ENCODE measurements at regions not wholly inside any gene's neighbourhood (a gene's known extent, or its start where the extent isn't known, plus 50 kb on each side); places are given as distances from the start of the nearest gene placed in this dataset.

- intact Hi-C loops (cut with DNase I), result no loop called here
- H3K27ac ChIP-seq, result no peak overlapping the region
- no peaks in the 10 kb centered on the region for H3K36me3 ChIP-seq
- TF ChIP-seq CTCF (IDR thresholded peaks at IDR 0.05) (no peak), POLR2AphosphoS5 (IDR thresholded peaks at IDR 0.05) (no peak), POLR2A (IDR thresholded peaks at IDR 0.05) (no peak)
- H3K27me3 ChIP-seq (replicated peaks; ENCODE audit: insufficient read depth), result no peaks in the 10 kb centered on the region
- WGBS, result 91% methylated on average over 5 of the region's 5 CpGs
- no peaks in the 10 kb centered on the region for H3K4me1 ChIP-seq (replicated peaks)
- no peaks in the 10 kb centered on the region for H3K9me3 ChIP-seq
- H3K4me3 ChIP-seq, result no peak overlapping the region
- no peak for DNase-seq (ENCODE audit: low spot score)
These were observed 125.0 kb upstream of the THSD7A start for GRCh38 chr7:11956991-11957390.

- Histone ChIP-seq H3K4me1 (replicated peaks) (no peaks in the 10 kb centered on the region), H3K27me3 (replicated peaks; ENCODE audit: insufficient read depth) (no peaks in the 10 kb centered on the region), H3K27ac (no peak overlapping the region), H3K36me3 (no peaks in the 10 kb centered on the region), H3K9me3 (no peaks in the 10 kb centered on the region), H3K4me3 (no peak overlapping the region)
- intact Hi-C loops (cut with DNase I), result no loop called here
- DNase-seq (ENCODE audit: low spot score), result no peak
- no peak for TF ChIP-seq CTCF (IDR thresholded peaks at IDR 0.05)
- no peak for TF ChIP-seq POLR2AphosphoS5 (IDR thresholded peaks at IDR 0.05)
- no peak for TF ChIP-seq POLR2A (IDR thresholded peaks at IDR 0.05)
- WGBS, result 42% methylated on average over 1 of the region's 1 CpG
These were observed 126.0 kb upstream of the THSD7A start for GRCh38 chr7:11957956-11958355.

GRCh38 chr7:11959121-11959520 lies 127.1 kb upstream of the THSD7A start:
- Histone ChIP-seq H3K27ac (no peak overlapping the region), H3K4me3 (no peak overlapping the region), H3K36me3 (no peaks in the 10 kb centered on the region), H3K4me1 (replicated peaks) (no peaks in the 10 kb centered on the region), H3K27me3 (replicated peaks; ENCODE audit: insufficient read depth) (no peaks in the 10 kb centered on the region), H3K9me3 (no peaks in the 10 kb centered on the region)
- intact Hi-C loops (cut with DNase I), result no loop called here
- no peak for DNase-seq (ENCODE audit: low spot score)
- TF ChIP-seq CTCF (IDR thresholded peaks at IDR 0.05) (no peak), POLR2A (IDR thresholded peaks at IDR 0.05) (no peak), POLR2AphosphoS5 (IDR thresholded peaks at IDR 0.05) (no peak)
- WGBS, result 89% methylated on average over 2 of the region's 2 CpGs

GRCh38 chr7:11960621-11961020 lies 128.6 kb upstream of the THSD7A start:
- Histone ChIP-seq H3K4me3 (no peak overlapping the region), H3K27ac (no peak overlapping the region), H3K9me3 (no peaks in the 10 kb centered on the region), H3K36me3 (no peaks in the 10 kb centered on the region), H3K4me1 (replicated peaks) (no peaks in the 10 kb centered on the region), H3K27me3 (replicated peaks; ENCODE audit: insufficient read depth) (no peaks in the 10 kb centered on the region)
- intact Hi-C loops (cut with DNase I), result no loop called here
- TF ChIP-seq CTCF (IDR thresholded peaks at IDR 0.05) (no peak), POLR2A (IDR thresholded peaks at IDR 0.05) (no peak), POLR2AphosphoS5 (IDR thresholded peaks at IDR 0.05) (no peak)
- DNase-seq (ENCODE audit: low spot score), result no peak

- no peaks in the 10 kb centered on the region for H3K27me3 ChIP-seq (replicated peaks; ENCODE audit: insufficient read depth)
- intact Hi-C loops (cut with DNase I), result no loop called here
- WGBS, result 61% methylated on average over 1 of the region's 1 CpG
- no peaks in the 10 kb centered on the region for H3K36me3 ChIP-seq
- no peak overlapping the region for H3K27ac ChIP-seq
- no peaks in the 10 kb centered on the region for H3K9me3 ChIP-seq
- no peak overlapping the region for H3K4me3 ChIP-seq
- DNase-seq (ENCODE audit: low spot score), result no peak
- no peaks in the 10 kb centered on the region for H3K4me1 ChIP-seq (replicated peaks)
- TF ChIP-seq POLR2AphosphoS5 (IDR thresholded peaks at IDR 0.05), result no peak
- TF ChIP-seq POLR2A (IDR thresholded peaks at IDR 0.05), result no peak
- no peak for TF ChIP-seq CTCF (IDR thresholded peaks at IDR 0.05)
These were observed 137.6 kb upstream of the THSD7A start for GRCh38 chr7:11969643-11970042.
